Natural killer cell treated with Interleukin-12 subunit alpha and Interleukin-12 subunit beta and Interleukin-15 and Interleukin-18, amount 100 ng/mL, for 72 hours (primary cell): ENCODE measurements at regions not wholly inside any gene's neighbourhood (a gene's known extent, or its start where the extent isn't known, plus 50 kb on each side); places are given as distances from the start of the nearest gene placed in this dataset.
A peak's percentile ranks its signal among the peaks of the same experiment; 100 is the strongest.
"Not testable (repeated sequence)": the region's sequence is repeated elsewhere in the genome, so short reads cannot be mapped to it uniquely, and the experiment has no call there.

Experiments used
- ATAC-seq, 2 donors: fragments of 150-1000 bp; cut with Tn5 transposase in 1 of 2; sonication (Bioruptor Pico), chemical (Tn5 transposase) in 1 of 2; 2 replicates each; pipeline ENCODE4 v1.10.0; 2021
- DNase-seq: peaks from one replicate; pipeline ENCODE4 v3.0.0; 2022; ENCODE audit warnings: low spot score
- H3K27ac Mint-ChIP-seq, 2 donors: 1 replicate in 1 of 2; 2 replicates in 1 of 2; pipeline ENCODE4 v1.8.0; 2022; ENCODE audit warnings: mixed read lengths in 2 of 2, mild to moderate bottlenecking in 1 of 2, moderate library complexity in 1 of 2
- H3K27me3 Mint-ChIP-seq, 2 donors: 1 replicate in 1 of 2; 2 replicates in 1 of 2; pipeline ENCODE4 v1.8.0; 2022; ENCODE audit warnings: mixed read lengths in 2 of 2
- H3K36me3 Mint-ChIP-seq: one replicate; pipeline ENCODE4 v1.8.0; 2022; ENCODE audit warnings: mixed read lengths
- H3K4me1 Mint-ChIP-seq, 2 donors: 1 replicate in 1 of 2; 2 replicates in 1 of 2; pipeline ENCODE4 v1.8.0; 2022; ENCODE audit warnings: low read depth in 2 of 2, mixed read lengths in 2 of 2, mild to moderate bottlenecking in 1 of 2
- H3K4me3 Mint-ChIP-seq: one replicate; pipeline ENCODE4 v1.8.0; 2022; ENCODE audit warnings: mixed read lengths
- H3K9me3 Mint-ChIP-seq: 2 replicates; pipeline ENCODE4 v1.8.0; 2022; ENCODE audit warnings: mixed read lengths

DNA sequence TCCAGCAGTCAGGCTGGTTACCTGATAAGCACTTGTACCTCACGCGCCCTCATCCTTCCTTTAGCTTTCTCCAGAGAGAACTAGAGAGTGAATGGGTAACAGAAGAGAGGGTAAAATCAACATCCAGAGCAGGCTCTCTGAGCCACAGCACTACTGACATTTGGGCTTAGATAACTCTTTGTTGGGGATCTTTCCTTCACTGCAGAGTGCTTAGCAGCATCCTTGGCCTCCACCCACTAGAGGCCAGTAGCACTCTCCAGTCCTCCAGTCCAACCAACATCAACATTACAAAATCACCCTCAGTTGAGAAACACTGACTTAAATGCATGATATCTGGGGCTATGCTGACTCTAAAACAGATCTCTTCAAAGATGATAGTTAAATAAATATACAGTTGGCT lies 220.7 kb downstream of the TACR3 start:
- no peaks in the 10 kb centered on the region for H3K27me3 Mint-ChIP-seq
- no peaks in the 10 kb centered on the region for H3K36me3 Mint-ChIP-seq
- H3K4me1 Mint-ChIP-seq = no peaks in the 10 kb centered on the region
- DNase-seq = no peak
- no peak overlapping the region for H3K4me3 Mint-ChIP-seq
- ATAC-seq = no peak
- H3K27ac Mint-ChIP-seq = no peak overlapping the region
- H3K9me3 Mint-ChIP-seq = peaks cover 12% of the 10 kb centered on the region

DNA sequence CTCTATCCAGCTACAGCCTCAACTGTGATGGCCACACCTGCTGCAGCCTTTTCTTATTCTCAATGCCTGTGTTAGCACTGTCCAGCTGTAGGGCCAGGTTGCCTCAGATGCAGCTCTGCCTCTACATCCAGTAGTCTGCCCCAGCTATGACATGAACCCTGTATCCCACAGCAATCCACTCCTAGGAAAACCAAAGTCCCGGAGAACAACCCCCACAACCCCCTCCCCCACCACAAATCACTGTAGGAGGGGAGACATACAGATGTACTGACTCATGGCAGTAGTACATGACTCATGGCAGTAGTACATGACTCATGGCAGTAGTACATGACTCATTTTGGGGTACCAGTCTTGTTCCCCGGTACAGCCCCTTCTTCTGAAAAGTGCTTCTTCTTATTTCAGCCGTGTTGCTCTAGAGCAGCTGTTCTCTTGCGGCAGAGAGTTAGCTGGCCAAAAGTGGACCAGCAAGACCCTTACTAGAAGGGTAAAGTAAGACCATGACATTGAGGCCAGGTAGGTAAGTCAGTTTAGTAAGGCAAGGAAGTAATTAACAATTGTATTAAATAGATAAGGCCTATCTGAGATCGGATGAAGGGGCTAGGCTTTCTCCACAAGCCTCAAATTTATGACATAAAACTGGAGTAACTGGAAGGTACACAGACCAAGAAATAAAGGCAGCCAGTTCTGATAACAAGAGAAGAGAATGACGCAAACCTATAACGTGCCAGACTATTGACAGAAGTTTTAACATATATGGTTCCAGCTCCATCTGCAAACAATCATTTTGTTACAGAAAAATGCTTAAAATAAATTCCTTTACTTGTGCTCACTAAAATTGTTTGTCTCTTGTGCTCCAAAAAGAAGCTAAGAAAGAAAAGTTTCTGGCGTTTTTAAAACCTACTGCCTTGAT lies 221.4 kb downstream of the TACR3 start:
- no peaks in the 10 kb centered on the region for H3K27me3 Mint-ChIP-seq
- no peak for DNase-seq

DNA sequence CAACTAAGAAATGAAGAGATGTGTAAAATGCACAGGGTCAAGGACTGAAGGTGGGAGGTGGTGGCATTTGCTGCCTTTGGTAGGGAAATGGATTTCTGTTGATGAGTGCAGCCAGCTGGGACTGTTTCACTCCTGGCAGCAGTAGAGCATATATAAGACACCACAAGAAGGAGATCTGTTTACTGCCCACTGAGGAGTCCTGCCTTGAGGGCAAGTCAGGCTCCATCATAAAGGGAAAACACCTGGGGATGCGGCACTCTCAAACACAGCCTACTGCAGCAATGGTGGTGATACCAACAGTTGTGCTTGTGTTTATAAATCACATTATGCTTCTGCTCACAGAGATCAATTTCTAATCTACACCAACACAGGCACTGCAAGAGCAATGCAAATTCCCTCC lies 222.1 kb downstream of the TACR3 start:
- Mint-ChIP-seq H3K36me3 (no peaks in the 10 kb centered on the region), H3K27ac (no peak overlapping the region), H3K4me3 (no peak overlapping the region), H3K27me3 (no peaks in the 10 kb centered on the region), H3K9me3 (peaks cover 6% of the 10 kb centered on the region), H3K4me1 (no peaks in the 10 kb centered on the region)
- DNase-seq (no peak), ATAC-seq (no peak)

More for the DNA sequence above, 221.4 kb downstream of the TACR3 start:
- no peaks in the 10 kb centered on the region for H3K36me3 Mint-ChIP-seq
- peak in 1 of 2 donors; percentile 74 for ATAC-seq
- no peaks in the 10 kb centered on the region for H3K4me1 Mint-ChIP-seq
- no peak overlapping the region for H3K4me3 Mint-ChIP-seq
- H3K27ac Mint-ChIP-seq = no peak overlapping the region
- H3K9me3 Mint-ChIP-seq = peaks cover 10% of the 10 kb centered on the region

DNA sequence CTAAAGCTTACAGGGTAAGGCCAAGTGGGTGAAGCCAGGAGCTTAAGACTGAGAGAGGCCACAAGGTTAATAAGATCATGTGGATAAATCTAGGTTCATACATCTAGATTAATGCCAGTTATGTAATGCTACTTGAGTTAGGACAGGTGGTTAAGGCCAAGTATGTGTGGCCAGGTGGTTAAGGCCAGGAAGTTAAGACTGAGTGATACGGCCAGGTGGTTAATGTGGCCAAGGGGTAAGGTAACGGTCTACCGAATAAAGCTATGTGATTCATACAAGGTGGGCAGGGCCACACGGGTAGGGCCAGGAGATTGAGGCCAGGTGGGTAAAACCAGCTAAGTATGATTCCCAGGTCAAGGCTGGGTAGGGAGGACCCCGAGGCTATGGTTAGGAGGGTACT lies 223.0 kb downstream of the TACR3 start:
- no peaks in the 10 kb centered on the region for H3K4me1 Mint-ChIP-seq
- no peak overlapping the region for H3K4me3 Mint-ChIP-seq
- no peak for DNase-seq
- H3K27ac Mint-ChIP-seq = no peak overlapping the region
- H3K27me3 Mint-ChIP-seq = no peaks in the 10 kb centered on the region
- H3K9me3 Mint-ChIP-seq = peaks cover 6% of the 10 kb centered on the region
- no peak for ATAC-seq
- no peaks in the 10 kb centered on the region for H3K36me3 Mint-ChIP-seq

DNA sequence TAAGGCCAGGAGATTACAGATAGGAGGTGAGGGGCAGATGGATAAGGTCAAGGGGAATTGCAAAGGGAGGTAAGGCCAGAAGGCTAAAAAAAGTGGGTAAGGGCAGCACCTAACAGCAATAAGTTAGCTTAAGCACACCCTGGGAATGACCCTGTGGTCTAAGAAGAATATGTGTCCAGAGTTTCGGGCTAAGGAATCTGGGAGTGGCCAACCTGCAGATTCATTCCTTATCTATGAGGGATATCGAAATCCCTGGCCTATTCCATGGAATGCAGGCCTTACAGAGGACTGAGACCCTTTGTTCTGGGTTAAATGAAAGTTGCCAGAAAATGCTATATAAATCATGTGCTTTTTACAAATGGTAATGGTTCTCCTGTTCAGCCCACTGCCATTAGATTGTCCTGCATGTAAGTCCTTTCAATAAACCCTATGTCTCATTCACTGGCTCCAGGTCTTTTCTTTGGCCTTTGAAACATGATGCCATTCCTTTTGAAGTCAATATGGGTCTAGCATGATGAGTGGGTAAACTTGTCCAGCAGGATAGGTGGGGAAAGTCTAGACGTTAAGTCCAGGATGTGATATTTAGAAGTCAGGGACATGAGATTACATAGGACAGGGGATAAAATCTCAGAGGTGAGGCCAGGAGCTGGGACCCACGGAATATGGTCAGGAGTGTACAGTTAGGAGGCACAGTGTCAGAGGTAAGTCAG lies 226.2 kb downstream of the TACR3 start:
- Mint-ChIP-seq H3K4me3 (no peak overlapping the region), H3K9me3 (peaks cover 6% of the 10 kb centered on the region), H3K36me3 (no peaks in the 10 kb centered on the region), H3K27me3 (no peaks in the 10 kb centered on the region), H3K27ac (no peak overlapping the region), H3K4me1 (no peaks in the 10 kb centered on the region)
- no peak for ATAC-seq
- no peak for DNase-seq

DNA sequence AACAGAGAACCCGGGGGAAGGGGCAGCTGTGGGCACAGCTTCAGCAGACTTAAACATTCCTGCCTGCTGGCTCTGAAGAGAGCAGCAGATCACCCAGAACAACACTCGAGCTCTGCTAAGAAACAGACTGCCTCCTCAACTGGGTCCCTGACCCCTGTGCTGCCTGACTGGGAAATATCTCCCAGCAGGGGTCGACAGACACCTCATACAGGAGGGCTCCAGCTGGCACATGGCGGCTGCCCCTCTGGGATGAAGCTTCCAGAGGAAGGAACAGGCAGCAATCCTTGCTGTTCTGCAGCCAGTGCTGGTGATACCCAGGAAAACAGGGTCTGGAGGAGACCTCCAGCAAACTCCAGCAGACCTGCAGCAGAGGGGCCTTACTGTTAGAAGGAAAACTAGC lies 234.5 kb downstream of the TACR3 start:
- ATAC-seq, H3K36me3 Mint-ChIP-seq, H3K27ac Mint-ChIP-seq, DNase-seq, H3K4me3 Mint-ChIP-seq, H3K4me1 Mint-ChIP-seq, H3K27me3 Mint-ChIP-seq: not testable (repeated sequence)
- peaks cover 20% of the 10 kb centered on the region for H3K9me3 Mint-ChIP-seq

- DNase-seq = no peak
- no peak for ATAC-seq
- Mint-ChIP-seq H3K4me3 (no peak overlapping the region), H3K4me1 (no peaks in the 10 kb centered on the region), H3K9me3 (peaks cover 20% of the 10 kb centered on the region), H3K36me3 (no peaks in the 10 kb centered on the region), H3K27ac (no peak overlapping the region), H3K27me3 (no peaks in the 10 kb centered on the region)
Observed at GRCh38 chr4:103484521-103484920, 235.3 kb downstream of the TACR3 start.

GRCh38 chr4:103482893-103483292 lies 236.9 kb downstream of the TACR3 start:
- no peaks in the 10 kb centered on the region for H3K36me3 Mint-ChIP-seq
- H3K4me3 Mint-ChIP-seq = no peak overlapping the region
- no peaks in the 10 kb centered on the region for H3K27me3 Mint-ChIP-seq
- ATAC-seq = no peak
- H3K27ac Mint-ChIP-seq = no peak overlapping the region
- no peaks in the 10 kb centered on the region for H3K4me1 Mint-ChIP-seq
- no peak for DNase-seq
- H3K9me3 Mint-ChIP-seq = peaks cover 20% of the 10 kb centered on the region

GRCh38 chr4:103482471-103482870 lies 237.3 kb downstream of the TACR3 start:
- Mint-ChIP-seq H3K4me3 (no peak overlapping the region), H3K27ac (no peak overlapping the region), H3K4me1 (no peaks in the 10 kb centered on the region), H3K27me3 (no peaks in the 10 kb centered on the region), H3K9me3 (peaks cover 16% of the 10 kb centered on the region), H3K36me3 (no peaks in the 10 kb centered on the region)
- DNase-seq (no peak), ATAC-seq (no peak)

- DNase-seq (no peak), ATAC-seq (no peak)
- Mint-ChIP-seq H3K36me3 (no peaks in the 10 kb centered on the region), H3K27me3 (no peaks in the 10 kb centered on the region), H3K27ac (no peak overlapping the region), H3K9me3 (peaks cover 8% of the 10 kb centered on the region), H3K4me1 (no peaks in the 10 kb centered on the region), H3K4me3 (no peak overlapping the region)
Observed at GRCh38 chr4:103478734-103479133, 241.1 kb downstream of the TACR3 start.

GRCh38 chr4:103478210-103478609 lies 241.6 kb downstream of the TACR3 start:
- no peak for DNase-seq
- Mint-ChIP-seq H3K4me3 (no peak overlapping the region), H3K4me1 (no peaks in the 10 kb centered on the region), H3K9me3 (peaks cover 8% of the 10 kb centered on the region), H3K27me3 (no peaks in the 10 kb centered on the region), H3K27ac (no peak overlapping the region), H3K36me3 (no peaks in the 10 kb centered on the region)
- ATAC-seq = no peak

GRCh38 chr4:103457566-103457965 lies 259.4 kb upstream of the CENPE start:
- Mint-ChIP-seq H3K27ac (no peak overlapping the region), H3K9me3 (peaks cover 3% of the 10 kb centered on the region), H3K4me1 (no peaks in the 10 kb centered on the region), H3K36me3 (no peaks in the 10 kb centered on the region), H3K27me3 (no peaks in the 10 kb centered on the region), H3K4me3 (no peak overlapping the region)
- no peak for ATAC-seq
- DNase-seq = no peak

GRCh38 chr4:103451341-103451740 lies 253.2 kb upstream of the CENPE start:
- Mint-ChIP-seq H3K4me3 (no peak overlapping the region), H3K27ac (no peak overlapping the region)

GRCh38 chr4:103450693-103451092 lies 252.6 kb upstream of the CENPE start:
- ATAC-seq (no peak), DNase-seq (no peak)
- H3K9me3 Mint-ChIP-seq = no peaks in the 10 kb centered on the region
- no peak overlapping the region for H3K27ac Mint-ChIP-seq
- H3K4me1 Mint-ChIP-seq = no peaks in the 10 kb centered on the region
- no peaks in the 10 kb centered on the region for H3K27me3 Mint-ChIP-seq
- H3K4me3 Mint-ChIP-seq = no peak overlapping the region
- no peaks in the 10 kb centered on the region for H3K36me3 Mint-ChIP-seq

More at GRCh38 chr4:103451341-103451740, 253.2 kb upstream of the CENPE start:
- Mint-ChIP-seq H3K9me3 (peaks cover 3% of the 10 kb centered on the region), H3K4me1 (no peaks in the 10 kb centered on the region), H3K36me3 (no peaks in the 10 kb centered on the region), H3K27me3 (no peaks in the 10 kb centered on the region)
- no peak for ATAC-seq
- no peak for DNase-seq
